Astrocyte (in vitro differentiated cells and primary cell): ENCODE measurements at regions not wholly inside any gene's neighbourhood (a gene's known extent, or its start where the extent isn't known, plus 50 kb on each side); places are given as distances from the start of the nearest gene placed in this dataset.

ENCODE experiments used
- DNase-seq: peaks from one replicate; pipeline ENCODE4 v3.0.0-alpha.2; 2010; ENCODE audit warnings: low read depth
- FAIRE-seq: peaks from 2 replicates; lab custom pipeline; 2011; peaks lifted over from hg19 to GRCh38; lab: Jason Lieb, UNC
- H2AFZ ChIP-seq: 2 replicates; pipeline ENCODE4 v1.6.0; 2012; ENCODE audit warnings: low read depth, low read length, inconsistent platforms
- H3K27ac ChIP-seq: 2 replicates; pipeline ENCODE4 v1.5.1; 2011; ENCODE audit warnings: low read depth, low read length, inconsistent platforms
- H3K27me3 ChIP-seq: 2 replicates; pipeline ENCODE4 v1.6.0; 2011; ENCODE audit warnings: low read length, inconsistent platforms; ENCODE audit not compliant: insufficient read depth
- H3K36me3 ChIP-seq: 2 replicates; pipeline ENCODE4 v1.5.1; 2011; ENCODE audit warnings: low read length, inconsistent platforms; ENCODE audit not compliant: insufficient read depth
- H3K4me1 ChIP-seq: 2 replicates; pipeline ENCODE4 v1.5.1; 2011; ENCODE audit warnings: low read length, inconsistent platforms; ENCODE audit not compliant: insufficient read depth
- H3K4me2 ChIP-seq: 2 replicates; pipeline ENCODE4 v1.6.0; 2012; ENCODE audit warnings: low read length, inconsistent platforms
- H3K4me3 ChIP-seq: 2 replicates; pipeline ENCODE4 v1.5.1; 2011; ENCODE audit warnings: low read depth, mild to moderate bottlenecking, low read length, inconsistent platforms; ENCODE audit not compliant: insufficient read depth
- H3K79me2 ChIP-seq: 2 replicates; pipeline ENCODE4 v1.6.0; 2012; ENCODE audit warnings: mild to moderate bottlenecking, low read length, inconsistent platforms; ENCODE audit not compliant: insufficient read depth
- H3K9ac ChIP-seq: 2 replicates; pipeline ENCODE4 v1.6.0; 2012; ENCODE audit warnings: mild to moderate bottlenecking, low read length, inconsistent platforms
- H3K9me3 ChIP-seq: 2 replicates; pipeline ENCODE4 v1.5.1; 2012; ENCODE audit warnings: low read depth, mild to moderate bottlenecking, low read length, inconsistent platforms; ENCODE audit not compliant: insufficient read depth
- H4K20me1 ChIP-seq: 2 replicates; pipeline ENCODE4 v1.6.0; 2012; ENCODE audit warnings: low read length, inconsistent platforms; ENCODE audit not compliant: insufficient read depth
- H3K27ac Mint-ChIP-seq: one replicate; pipeline ENCODE4 v1.8.0; 2021; ENCODE audit warnings: mild to moderate bottlenecking, mixed read lengths; ENCODE audit not compliant: unreplicated experiment
- H3K27me3 Mint-ChIP-seq: one replicate; pipeline ENCODE4 v1.8.0; 2021; ENCODE audit warnings: low read depth, mixed read lengths; ENCODE audit not compliant: unreplicated experiment
- H3K36me3 Mint-ChIP-seq: one replicate; pipeline ENCODE4 v1.8.0; 2021; ENCODE audit warnings: low read depth, mixed read lengths; ENCODE audit not compliant: unreplicated experiment
- H3K4me1 Mint-ChIP-seq: one replicate; pipeline ENCODE4 v1.8.0; 2021; ENCODE audit warnings: low read depth, mixed read lengths; ENCODE audit not compliant: unreplicated experiment
- H3K4me3 Mint-ChIP-seq: one replicate; pipeline ENCODE4 v1.8.0; 2021; ENCODE audit warnings: mild to moderate bottlenecking, moderate library complexity, mixed read lengths; ENCODE audit not compliant: unreplicated experiment
- H3K9me3 Mint-ChIP-seq: one replicate; pipeline ENCODE4 v1.8.0; 2021; ENCODE audit warnings: mild to moderate bottlenecking, mixed read lengths; ENCODE audit not compliant: unreplicated experiment
- CTCF ChIP-seq: IDR thresholded peaks from 2 replicates; pipeline ENCODE4 v1.5.1; 2011; ENCODE audit warnings: low read depth, mild to moderate bottlenecking, inconsistent platforms, low read length, moderate library complexity; ENCODE audit not compliant: insufficient read depth
- EZH2 ChIP-seq: IDR thresholded peaks from 2 replicates; pipeline ENCODE4 v1.6.1; 2012; ENCODE audit warnings: mild to moderate bottlenecking, low read length, inconsistent platforms; ENCODE audit not compliant: insufficient read depth

GRCh38 chr17:79374807-79375206 lies 236.0 kb downstream of the RBFOX3 start:
- no peak overlapping the region for H3K27ac Mint-ChIP-seq
- peaks cover 2% of the 10 kb centered on the region for H3K27me3 ChIP-seq
- H3K79me2 ChIP-seq, result no peaks in the 10 kb centered on the region
- no peak overlapping the region for H3K4me2 ChIP-seq
- peaks cover 80% of the 10 kb centered on the region for H3K27me3 Mint-ChIP-seq
- no peaks in the 10 kb centered on the region for H3K36me3 ChIP-seq
- no peaks in the 10 kb centered on the region for H4K20me1 ChIP-seq
- no peak overlapping the region for H2AFZ ChIP-seq
- no peak for FAIRE-seq
- no peak overlapping the region for H3K4me3 ChIP-seq
- H3K4me1 Mint-ChIP-seq, result no peaks in the 10 kb centered on the region
- no peaks in the 10 kb centered on the region for H3K36me3 Mint-ChIP-seq
- H3K27ac ChIP-seq, result no peak overlapping the region
- no peaks in the 10 kb centered on the region for H3K9me3 ChIP-seq
- no peak for DNase-seq
- no peaks in the 10 kb centered on the region for H3K4me1 ChIP-seq
- no peak for TF ChIP-seq CTCF
- TF ChIP-seq EZH2, result no peak
- no peaks in the 10 kb centered on the region for H3K9me3 Mint-ChIP-seq
- H3K4me3 Mint-ChIP-seq, result no peak overlapping the region
- no peak overlapping the region for H3K9ac ChIP-seq

GRCh38 chr17:79374087-79374689 lies 236.7 kb downstream of the RBFOX3 start:
- FAIRE-seq, result no peak
- Mint-ChIP-seq H3K4me3 (no peak overlapping the region), H3K27me3 (peaks cover 78% of the 10 kb centered on the region)

More at GRCh38 chr17:79374087-79374689, 236.7 kb downstream of the RBFOX3 start:
- no peak overlapping the region for H2AFZ ChIP-seq
- no peak overlapping the region for H3K27ac ChIP-seq
- no peaks in the 10 kb centered on the region for H3K9me3 ChIP-seq
- no peaks in the 10 kb centered on the region for H3K36me3 ChIP-seq
- no peaks in the 10 kb centered on the region for H3K9me3 Mint-ChIP-seq
- no peaks in the 10 kb centered on the region for H3K4me1 Mint-ChIP-seq
- H4K20me1 ChIP-seq, result no peaks in the 10 kb centered on the region
- H3K4me2 ChIP-seq, result no peak overlapping the region
- no peaks in the 10 kb centered on the region for H3K36me3 Mint-ChIP-seq
- H3K79me2 ChIP-seq, result no peaks in the 10 kb centered on the region
- TF ChIP-seq EZH2, result no peak
- TF ChIP-seq CTCF, result no peak
- DNase-seq, result no peak
- no peak overlapping the region for H3K4me3 ChIP-seq
- no peak overlapping the region for H3K27ac Mint-ChIP-seq
- H3K27me3 ChIP-seq, result peaks cover 2% of the 10 kb centered on the region
- no peak overlapping the region for H3K9ac ChIP-seq
- H3K4me1 ChIP-seq, result no peaks in the 10 kb centered on the region
